ENCODE measurements at regions not wholly inside any gene's neighbourhood (a gene's known extent, or its start where the extent isn't known, plus 50 kb on each side); places are given as distances from the start of the nearest gene placed in this dataset.

- intact Hi-C loops (cut with DNase I): no loop called here
- H3K9me3 ChIP-seq: no peaks in the 10 kb centered on the region
- no peaks in the 10 kb centered on the region for H3K36me3 ChIP-seq
- peaks cover 0 to 6% (median 0%) of the 10 kb centered on the region in 3 donors for H3K4me1 ChIP-seq
- peaks cover 0 to 76% (median 0%) of the 10 kb centered on the region in 4 donors for H3K27me3 ChIP-seq
- no peak overlapping the region for H3K4me3 ChIP-seq
- 72 to 80% methylated on average over 6 of the region's 6 CpGs for WGBS, 2 donors
- TF ChIP-seq POLR2A (IDR thresholded peaks at IDR 0.05) (no peak), CTCF (IDR thresholded peaks at IDR 0.05) (no peak)
- H3K27ac ChIP-seq: no peak overlapping the region
- DNase-seq: no peak
Measured at GRCh38 chr21:36539434-36540150, 59.7 kb upstream of the CLDN14 start.

- TF ChIP-seq POLR2A (IDR thresholded peaks at IDR 0.05) (no peak), CTCF (IDR thresholded peaks at IDR 0.05) (no peak)
- Histone ChIP-seq H3K36me3 (no peaks in the 10 kb centered on the region), H3K27ac (no peak overlapping the region), H3K27me3 (peaks cover 0 to 78% (median 0%) of the 10 kb centered on the region in 4 donors), H3K4me3 (no peak overlapping the region), H3K4me1 (peaks cover 0 to 6% (median 0%) of the 10 kb centered on the region in 3 donors), H3K9me3 (no peaks in the 10 kb centered on the region)
- DNase-seq: no peak
- intact Hi-C loops (cut with DNase I): no loop called here
Measured at GRCh38 chr21:36540700-36541099, 60.8 kb upstream of the CLDN14 start.

- intact Hi-C loops (cut with DNase I): no loop called here
- Histone ChIP-seq H3K36me3 (no peaks in the 10 kb centered on the region), H3K4me3 (no peak overlapping the region), H3K4me1 (peaks cover 0 to 6% (median 0%) of the 10 kb centered on the region in 3 donors), H3K27ac (no peak overlapping the region), H3K27me3 (peaks cover 0 to 71% (median 0%) of the 10 kb centered on the region in 4 donors), H3K9me3 (no peaks in the 10 kb centered on the region)
- WGBS, 2 donors: 82 to 86% methylated on average over 5 of the region's 6 CpGs
- TF ChIP-seq POLR2A (IDR thresholded peaks at IDR 0.05) (no peak), CTCF (IDR thresholded peaks at IDR 0.05) (no peak)
- no peak for DNase-seq
Measured at GRCh38 chr21:36541721-36542139, 61.8 kb upstream of the CLDN14 start.

- peaks cover 0 to 6% (median 0%) of the 10 kb centered on the region in 3 donors for H3K4me1 ChIP-seq
- H3K4me3 ChIP-seq: peak overlapping the region in 1 of 4 donors; percentile 30
- TF ChIP-seq CTCF (IDR thresholded peaks at IDR 0.05) (peak in 2 of 6 experiments; percentile 13 to 14), POLR2A (IDR thresholded peaks at IDR 0.05) (peak in 1 of 4 donors; percentile 32)
- H3K9me3 ChIP-seq: no peaks in the 10 kb centered on the region
- no peak for DNase-seq
- 10 to 34% methylated on average over 4 to 5 of the region's 34 CpGs for WGBS, 2 donors
- intact Hi-C loops (cut with DNase I): no loop called here
- H3K27me3 ChIP-seq: peaks cover 0 to 74% (median 0%) of the 10 kb centered on the region in 4 donors
- H3K36me3 ChIP-seq: no peaks in the 10 kb centered on the region
- no peak overlapping the region for H3K27ac ChIP-seq
Measured at GRCh38 chr21:36542312-36543101, 62.6 kb upstream of the CLDN14 start.

- 84 to 88% methylated on average over 3 of the region's 4 CpGs for WGBS, 2 donors
- Histone ChIP-seq H3K4me1 (peaks cover 0 to 6% (median 0%) of the 10 kb centered on the region in 3 donors), H3K36me3 (no peaks in the 10 kb centered on the region), H3K9me3 (no peaks in the 10 kb centered on the region), H3K27me3 (peaks cover 0 to 82% (median 0%) of the 10 kb centered on the region in 4 donors), H3K27ac (no peak overlapping the region), H3K4me3 (no peak overlapping the region)
- intact Hi-C loops (cut with DNase I): no loop called here
- no peak for DNase-seq
- TF ChIP-seq POLR2A (IDR thresholded peaks at IDR 0.05) (no peak), CTCF (IDR thresholded peaks at IDR 0.05) (no peak)
Measured at GRCh38 chr21:36543924-36544323, 64.0 kb upstream of the CLDN14 start.
